ENCODE measurements at regions not wholly inside any gene's neighbourhood (a gene's known extent, or its start where the extent isn't known, plus 50 kb on each side); places are given as distances from the start of the nearest gene placed in this dataset.

DNA sequence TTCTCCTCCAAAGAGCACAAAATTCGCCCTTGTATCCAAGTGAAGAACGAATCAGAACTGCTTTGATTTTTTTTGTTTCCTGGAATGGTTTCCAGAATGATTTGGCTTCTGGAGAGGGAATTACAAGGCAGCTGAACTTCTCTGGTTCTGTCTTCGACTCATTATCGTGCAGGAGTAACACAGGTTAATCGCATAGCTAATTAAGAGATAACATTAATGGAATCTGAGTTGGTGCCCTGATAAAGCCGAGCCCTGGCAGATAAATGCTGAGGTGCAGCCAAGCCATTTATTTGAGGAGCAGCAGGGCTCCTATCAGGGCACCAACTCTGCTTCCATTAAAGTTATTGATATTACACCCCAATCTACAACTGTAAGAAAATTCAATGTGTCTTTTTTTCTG is 433.7 kb downstream of the ZNF521 start:
- ChIA-PET CTCF (no interaction called here), POLR2A (no interaction called here)
- DNase-seq (ENCODE audit: low read depth, low spot score): no peak
- Histone ChIP-seq H3K4me3 (ENCODE audit: low read depth, low read length) (no peak overlapping the region), H3K27me3 (ENCODE audit: control insufficient read depth, insufficient read depth, low read length) (peaks cover 23% of the 10 kb centered on the region), H3K9me3 (ENCODE audit: control insufficient read depth, insufficient read depth, low read length) (peaks cover 3% of the 10 kb centered on the region; the same call in 1 of the 2 replicates), H3K27ac (ENCODE audit: low read depth, low read length) (no peak overlapping the region)
- TF ChIP-seq, protein P1, sequence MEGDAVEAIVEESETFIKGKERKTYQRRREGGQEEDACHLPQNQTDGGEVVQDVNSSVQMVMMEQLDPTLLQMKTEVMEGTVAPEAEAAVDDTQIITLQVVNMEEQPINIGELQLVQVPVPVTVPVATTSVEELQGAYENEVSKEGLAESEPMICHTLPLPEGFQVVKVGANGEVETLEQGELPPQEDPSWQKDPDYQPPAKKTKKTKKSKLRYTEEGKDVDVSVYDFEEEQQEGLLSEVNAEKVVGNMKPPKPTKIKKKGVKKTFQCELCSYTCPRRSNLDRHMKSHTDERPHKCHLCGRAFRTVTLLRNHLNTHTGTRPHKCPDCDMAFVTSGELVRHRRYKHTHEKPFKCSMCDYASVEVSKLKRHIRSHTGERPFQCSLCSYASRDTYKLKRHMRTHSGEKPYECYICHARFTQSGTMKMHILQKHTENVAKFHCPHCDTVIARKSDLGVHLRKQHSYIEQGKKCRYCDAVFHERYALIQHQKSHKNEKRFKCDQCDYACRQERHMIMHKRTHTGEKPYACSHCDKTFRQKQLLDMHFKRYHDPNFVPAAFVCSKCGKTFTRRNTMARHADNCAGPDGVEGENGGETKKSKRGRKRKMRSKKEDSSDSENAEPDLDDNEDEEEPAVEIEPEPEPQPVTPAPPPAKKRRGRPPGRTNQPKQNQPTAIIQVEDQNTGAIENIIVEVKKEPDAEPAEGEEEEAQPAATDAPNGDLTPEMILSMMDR (IDR thresholded peaks at IDR 0.05; ENCODE audit: low read depth, low read length): no peak

DNA sequence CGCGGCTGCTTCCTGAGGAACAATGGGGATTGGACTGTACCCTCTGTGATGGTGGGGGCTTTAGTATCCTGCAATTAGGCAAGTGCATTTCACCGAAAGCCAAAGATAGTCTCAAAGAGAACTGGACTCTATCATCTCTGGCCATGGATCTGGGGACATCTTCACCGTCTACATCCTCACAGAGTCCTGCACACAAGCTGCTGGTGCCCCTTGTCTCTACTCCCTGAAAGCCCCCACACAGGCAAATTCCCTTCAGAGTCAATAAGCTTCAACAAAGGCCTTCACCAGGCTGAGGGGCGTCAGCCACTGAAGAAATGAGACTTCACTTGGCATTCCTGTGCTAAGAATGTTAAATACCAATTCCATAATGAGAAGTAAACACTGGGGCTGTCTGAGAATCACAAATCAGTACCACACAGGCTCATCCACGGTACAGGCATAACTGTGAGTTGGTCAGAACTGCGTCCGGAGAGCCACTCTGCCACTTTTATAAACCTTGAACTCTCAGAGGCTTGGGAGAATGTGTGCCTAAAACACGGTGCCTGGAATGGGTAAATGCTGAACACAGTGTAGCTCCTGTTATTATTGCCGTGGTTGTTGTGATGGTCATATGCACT is 432.7 kb downstream of the ZNF521 start:
- no peak for DNase-seq (ENCODE audit: low read depth, low spot score)
- TF ChIP-seq, protein P1 (IDR thresholded peaks at IDR 0.05; ENCODE audit: low read depth, low read length): no peak
- Histone ChIP-seq H3K4me3 (ENCODE audit: low read depth, low read length) (no peak overlapping the region), H3K27me3 (ENCODE audit: control insufficient read depth, insufficient read depth, low read length) (peaks cover 20% of the 10 kb centered on the region), H3K27ac (ENCODE audit: low read depth, low read length) (no peak overlapping the region), H3K9me3 (ENCODE audit: control insufficient read depth, insufficient read depth, low read length) (peaks cover 3% of the 10 kb centered on the region; the same call in 1 of the 2 replicates)
- POLR2A ChIA-PET: no interaction called here
- CTCF ChIA-PET: no interaction called here

GRCh38 chr18:24922491-24922890 is 429.5 kb downstream of the ZNF521 start:
- POLR2A ChIA-PET: no interaction called here
- H3K4me3 ChIP-seq (ENCODE audit: low read depth, low read length): no peak overlapping the region
- no peak overlapping the region for H3K27ac ChIP-seq (ENCODE audit: low read depth, low read length)
- TF ChIP-seq, protein P1 (IDR thresholded peaks at IDR 0.05; ENCODE audit: low read depth, low read length): no peak
- no peak for DNase-seq (ENCODE audit: low read depth, low spot score)
- H3K9me3 ChIP-seq (ENCODE audit: control insufficient read depth, insufficient read depth, low read length): peaks cover 3% of the 10 kb centered on the region; the same call in 1 of the 2 replicates
- H3K27me3 ChIP-seq (ENCODE audit: control insufficient read depth, insufficient read depth, low read length): peaks cover 9% of the 10 kb centered on the region
- CTCF ChIA-PET: no interaction called here

- H3K9me3 ChIP-seq (ENCODE audit: control insufficient read depth, insufficient read depth, low read length): no peaks in the 10 kb centered on the region
- no peak for DNase-seq (ENCODE audit: low read depth, low spot score)
- H3K27me3 ChIP-seq (ENCODE audit: control insufficient read depth, insufficient read depth, low read length): peaks cover 6% of the 10 kb centered on the region
- H3K27ac ChIP-seq (ENCODE audit: low read depth, low read length): no peak overlapping the region
- TF ChIP-seq, protein P1 (IDR thresholded peaks at IDR 0.05; ENCODE audit: low read depth, low read length): no peak
- CTCF ChIA-PET: no interaction called here
- no peak overlapping the region for H3K4me3 ChIP-seq (ENCODE audit: low read depth, low read length)
- POLR2A ChIA-PET: no interaction called here
Observed at GRCh38 chr18:24923138-24923537, 428.8 kb downstream of the ZNF521 start.

DNA sequence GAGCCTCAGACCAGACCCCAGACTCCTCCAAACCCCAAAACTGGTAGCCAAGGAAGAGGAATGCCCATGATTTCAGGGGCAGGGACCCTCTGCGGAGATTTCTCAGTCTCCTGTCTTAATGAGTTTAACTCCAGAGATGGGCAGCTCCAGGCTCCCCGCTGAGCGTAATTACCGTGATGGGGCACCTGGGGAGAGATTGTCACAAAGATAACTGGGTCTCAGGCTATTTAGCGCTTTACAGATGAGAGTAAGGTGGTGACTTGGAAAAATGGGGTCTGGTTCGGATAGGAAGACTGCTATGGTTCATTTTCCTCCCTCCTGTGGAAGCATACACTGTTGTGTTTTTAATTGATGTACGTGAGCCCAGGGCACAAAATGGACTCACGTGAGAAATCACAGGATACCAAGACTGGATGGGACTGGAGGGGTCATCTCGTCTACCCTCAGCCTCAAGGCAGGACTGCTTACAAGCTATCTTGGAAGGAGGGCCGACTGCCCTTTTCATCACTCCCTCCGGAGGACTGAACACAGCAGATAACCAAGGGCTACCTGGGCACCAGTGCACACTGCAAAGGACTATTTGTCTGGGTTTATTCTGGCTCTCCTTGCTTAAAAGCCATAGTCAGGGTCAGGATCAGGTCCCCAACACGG is 427.8 kb downstream of the ZNF521 start:
- CTCF ChIA-PET: no interaction called here

More for the DNA sequence above, 427.8 kb downstream of the ZNF521 start:
- DNase-seq (ENCODE audit: low read depth, low spot score): no peak
- Histone ChIP-seq H3K4me3 (ENCODE audit: low read depth, low read length) (no peak overlapping the region), H3K9me3 (ENCODE audit: control insufficient read depth, insufficient read depth, low read length) (no peaks in the 10 kb centered on the region), H3K27ac (ENCODE audit: low read depth, low read length) (no peak overlapping the region), H3K27me3 (ENCODE audit: control insufficient read depth, insufficient read depth, low read length) (no peaks in the 10 kb centered on the region)
- TF ChIP-seq, protein P1 (IDR thresholded peaks at IDR 0.05; ENCODE audit: low read depth, low read length): no peak
- POLR2A ChIA-PET: no interaction called here
